ENCODE measurements at regions not wholly inside any gene's neighbourhood (a gene's known extent, or its start where the extent isn't known, plus 50 kb on each side); places are given as distances from the start of the nearest gene placed in this dataset.

GRCh38 chr18:66727991-66728390 is 124.1 kb upstream of the CDH19 start (continued):
- TF ChIP-seq OVOL2 (CRISPR knock-in tag; IDR thresholded peaks at IDR 0.05; ENCODE audit: borderline replicate concordance) (no peak), ETV6 (CRISPR knock-in tag; IDR thresholded peaks at IDR 0.05) (no peak), ARID4B (CRISPR knock-in tag; IDR thresholded peaks at IDR 0.05; ENCODE audit: borderline replicate concordance) (no peak)

- ATAC-seq = no peak
- ChIA-PET CTCF (no interaction called here), POLR2A (no interaction called here)
- peak; percentile 34; the same call in 1 of the 2 replicates for TF ChIP-seq GABPB1 (CRISPR knock-in tag; IDR thresholded peaks at IDR 0.05)
- no peak for TF ChIP-seq FOXP4 (CRISPR knock-in tag; IDR thresholded peaks at IDR 0.05)
- no peak for DNase-seq (ENCODE audit: low spot score)
- Mint-ChIP-seq H3K27me3 (ENCODE audit: low read depth) (no peaks in the 10 kb centered on the region), H3K36me3 (no peaks in the 10 kb centered on the region), H3K4me3 (no peak overlapping the region), H3K9me3 (peaks cover 6% of the 10 kb centered on the region), H3K4me1 (no peaks in the 10 kb centered on the region), H3K27ac (no peak overlapping the region)
Observed at GRCh38 chr18:66724664-66725356, 120.9 kb upstream of the CDH19 start.

- no peak for DNase-seq (ENCODE audit: low spot score)
- Mint-ChIP-seq H3K36me3 (no peaks in the 10 kb centered on the region), H3K9me3 (peaks cover 6% of the 10 kb centered on the region), H3K4me1 (no peaks in the 10 kb centered on the region), H3K4me3 (no peak overlapping the region), H3K27me3 (ENCODE audit: low read depth) (no peaks in the 10 kb centered on the region), H3K27ac (no peak overlapping the region)
- ChIA-PET CTCF (no interaction called here), POLR2A (no interaction called here)
- no peak for ATAC-seq
- TF ChIP-seq ZBTB21 (CRISPR knock-in tag; IDR thresholded peaks at IDR 0.05; ENCODE audit: borderline replicate concordance) (no peak), SP1 (CRISPR knock-in tag; conservative IDR thresholded peaks at IDR 0.05) (no peak), FOXP1 (CRISPR knock-in tag; IDR thresholded peaks at IDR 0.05; ENCODE audit: borderline replicate concordance) (no peak), JAZF1 (CRISPR knock-in tag; IDR thresholded peaks at IDR 0.05) (no peak)
Observed at GRCh38 chr18:66722671-66723070, 118.8 kb upstream of the CDH19 start.

- Mint-ChIP-seq H3K9me3 (peaks cover 1% of the 10 kb centered on the region; the same call in 1 of the 2 replicates), H3K36me3 (peaks cover under 1% of the 10 kb centered on the region; the same call in 1 of the 2 replicates), H3K4me3 (no peak overlapping the region), H3K4me1 (no peaks in the 10 kb centered on the region), H3K27ac (no peak overlapping the region), H3K27me3 (ENCODE audit: low read depth) (no peaks in the 10 kb centered on the region)
- POLR2A ChIA-PET = no interaction called here
- CTCF ChIA-PET = no interaction called here
- no peak for ATAC-seq
- DNase-seq (ENCODE audit: low spot score) = no peak
- no peak for TF ChIP-seq E2F4 (CRISPR knock-in tag; IDR thresholded peaks at IDR 0.05; ENCODE audit: borderline replicate concordance, low read depth)
- TF ChIP-seq JUN (CRISPR knock-in tag; IDR thresholded peaks at IDR 0.05) = no peak
- no peak for TF ChIP-seq MXD4 (CRISPR knock-in tag; IDR thresholded peaks at IDR 0.05; ENCODE audit: borderline replicate concordance)
- no peak for TF ChIP-seq CREM (CRISPR knock-in tag; IDR thresholded peaks at IDR 0.05)
- no peak for TF ChIP-seq FOXJ3 (CRISPR knock-in tag; IDR thresholded peaks at IDR 0.05; ENCODE audit: borderline replicate concordance)
- no peak for TF ChIP-seq ATF1 (CRISPR knock-in tag; IDR thresholded peaks at IDR 0.05)
- TF ChIP-seq PRRX2 (CRISPR knock-in tag; IDR thresholded peaks at IDR 0.05) = no peak
- no peak for TF ChIP-seq ZNF423 (CRISPR knock-in tag; IDR thresholded peaks at IDR 0.05)
- TF ChIP-seq SMAD4 (CRISPR knock-in tag; IDR thresholded peaks at IDR 0.05) = no peak
- no peak for TF ChIP-seq PREB (CRISPR knock-in tag; IDR thresholded peaks at IDR 0.05; ENCODE audit: borderline replicate concordance)
- TF ChIP-seq OVOL2 (CRISPR knock-in tag; IDR thresholded peaks at IDR 0.05; ENCODE audit: borderline replicate concordance) = no peak
- TF ChIP-seq ZNF219 (CRISPR knock-in tag; IDR thresholded peaks at IDR 0.05; ENCODE audit: borderline replicate concordance) = no peak
- no peak for TF ChIP-seq ZNF138 (CRISPR knock-in tag; conservative IDR thresholded peaks at IDR 0.05)
Observed at GRCh38 chr18:66708646-66709045, 104.8 kb upstream of the CDH19 start.
